HG03521 (cell line): ENCODE measurements at regions not wholly inside any gene's neighbourhood (a gene's known extent, or its start where the extent isn't known, plus 50 kb on each side); places are given as distances from the start of the nearest gene placed in this dataset.

Source experiments
- ATAC-seq: cut with Tn5 transposase; IDR thresholded peaks from one replicate; pipeline ENCODE4 v1.9.1; 2021; ENCODE audit warnings: mild to moderate bottlenecking, moderate library complexity; ENCODE audit not compliant: unreplicated experiment

DNA sequence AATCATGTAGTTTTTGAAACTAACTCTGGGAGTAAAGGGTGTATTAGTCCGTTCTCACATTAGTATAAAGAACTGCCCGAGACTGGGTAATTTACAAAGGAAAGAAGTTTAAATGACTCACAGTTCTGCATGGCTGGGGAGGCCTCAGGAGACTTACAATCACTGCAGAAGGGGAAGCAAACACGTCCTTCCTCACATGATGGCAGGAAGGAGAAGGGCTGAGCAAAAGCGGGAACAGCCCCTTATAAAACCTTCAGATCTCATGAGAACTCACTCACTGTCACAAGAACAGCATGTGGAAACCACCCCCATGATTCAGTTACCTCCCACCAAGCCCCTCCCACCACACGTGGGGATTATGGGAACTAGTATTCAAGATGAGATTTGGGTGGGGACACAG is 256.5 kb upstream of the TNRC6C start:
- no peak for ATAC-seq

DNA sequence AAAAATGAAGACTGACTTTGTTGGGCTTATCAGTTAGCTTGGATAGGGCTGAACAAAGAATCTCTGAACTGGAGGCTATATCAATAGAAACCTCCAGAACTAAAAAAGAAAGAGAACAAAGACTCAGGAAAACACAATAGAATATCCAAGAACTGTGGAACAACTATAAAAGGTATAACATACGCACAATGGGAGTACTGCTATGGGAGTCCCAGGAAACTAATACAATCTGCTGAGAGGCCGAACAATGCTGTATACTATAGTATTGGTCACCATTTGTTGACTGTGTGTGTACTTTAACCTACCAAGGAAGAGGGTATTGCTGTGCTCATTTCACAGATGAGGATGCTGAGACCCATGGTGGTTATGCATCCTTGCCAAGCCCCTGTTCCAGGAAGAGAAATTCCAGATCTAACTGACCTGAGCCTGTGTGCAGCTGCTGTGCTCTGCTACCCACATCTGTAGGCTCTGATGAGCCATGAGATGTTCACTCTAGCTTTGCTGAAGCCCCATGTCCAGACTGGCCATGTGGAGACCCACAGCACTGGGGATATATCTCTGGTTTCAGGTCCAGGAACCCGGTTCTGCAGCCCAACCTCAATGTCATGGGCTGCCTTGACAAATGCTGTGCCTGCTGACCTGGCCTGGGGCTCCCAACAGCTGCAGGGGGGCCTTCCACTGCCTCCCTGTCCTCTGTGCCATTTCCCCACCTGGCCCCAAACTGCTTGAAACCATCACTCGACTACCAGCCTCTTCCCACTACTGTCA is 254.3 kb upstream of the TNRC6C start:
- no peak for ATAC-seq

DNA sequence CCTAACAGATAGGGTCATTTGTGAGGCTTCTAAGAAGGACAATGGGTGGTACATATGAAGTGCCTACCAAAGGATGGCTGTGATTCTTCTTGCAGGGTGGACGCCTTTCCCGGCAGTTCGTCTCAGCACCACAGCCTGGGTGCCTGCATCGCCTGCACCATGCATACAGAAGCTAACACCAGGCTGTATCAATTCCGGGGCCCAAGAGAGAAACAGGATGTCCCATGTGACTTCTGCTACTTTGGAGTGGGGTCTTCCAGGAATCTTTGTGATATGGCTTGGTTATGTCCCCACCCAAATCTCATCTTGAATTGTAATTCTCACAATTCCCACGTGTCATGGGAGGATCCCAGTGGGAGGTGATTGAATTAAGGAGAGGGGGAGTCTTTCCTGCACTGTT is 251.6 kb upstream of the TNRC6C start:
- no peak for ATAC-seq

DNA sequence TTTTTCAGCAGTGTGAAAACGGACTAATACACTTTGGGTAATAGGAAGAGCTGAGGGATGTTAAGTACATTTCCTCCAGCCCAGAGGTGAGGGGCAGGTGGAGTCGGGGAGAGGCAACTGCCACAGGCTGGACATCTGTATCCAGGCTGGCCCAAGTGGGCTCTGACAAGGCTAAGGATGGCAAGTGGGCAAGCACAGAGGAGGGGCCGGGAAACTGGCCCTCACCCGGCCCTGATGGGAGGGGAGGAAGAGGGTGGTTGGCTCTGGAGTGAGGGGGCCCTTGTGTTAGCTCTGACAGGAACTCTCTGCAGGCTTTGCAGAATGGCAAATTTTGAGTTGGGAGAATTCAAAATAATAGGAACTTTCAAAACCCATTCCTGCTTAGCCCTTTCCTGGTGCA is 251.0 kb upstream of the TNRC6C start:
- no peak for ATAC-seq

DNA sequence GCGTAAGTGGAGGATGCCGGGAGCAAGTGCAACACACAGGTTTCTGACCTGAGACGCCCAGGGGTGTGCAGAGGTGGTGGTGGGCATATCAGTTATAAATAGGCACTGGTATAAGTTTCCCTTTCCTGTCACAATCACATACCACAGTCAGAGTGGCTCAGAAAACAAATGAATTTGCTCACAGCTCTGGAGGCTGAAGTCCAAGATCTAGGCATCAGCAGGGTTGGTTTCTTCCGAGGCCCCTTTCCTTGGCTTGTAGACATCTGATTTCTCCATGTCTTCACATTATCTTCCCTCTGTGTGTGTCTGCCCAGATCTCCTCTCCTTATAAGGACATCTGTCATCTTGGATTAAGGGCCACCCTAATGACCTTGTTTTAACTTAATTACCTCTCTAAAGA is 250.5 kb upstream of the TNRC6C start:
- ATAC-seq, result no peak

DNA sequence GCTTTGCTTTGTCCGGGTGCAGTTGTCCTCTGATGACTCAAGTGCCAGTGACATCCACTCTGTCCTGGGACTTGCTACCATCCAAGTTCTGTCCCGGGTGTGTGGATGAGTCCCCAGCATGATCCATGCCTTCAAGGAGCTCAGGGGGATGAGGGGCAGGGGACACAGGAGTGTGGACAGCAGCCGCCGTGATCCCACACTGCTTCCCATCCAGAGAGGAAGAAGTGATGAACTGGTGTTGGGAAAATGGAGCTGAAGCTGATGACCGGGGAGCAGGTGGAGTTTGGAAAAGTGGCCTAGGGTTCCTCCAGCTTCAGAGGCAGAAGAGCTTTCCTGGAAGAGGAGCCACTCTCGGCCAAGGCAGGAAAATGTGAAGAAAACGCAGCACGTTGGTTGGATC is 249.6 kb upstream of the TNRC6C start:
- no peak for ATAC-seq

DNA sequence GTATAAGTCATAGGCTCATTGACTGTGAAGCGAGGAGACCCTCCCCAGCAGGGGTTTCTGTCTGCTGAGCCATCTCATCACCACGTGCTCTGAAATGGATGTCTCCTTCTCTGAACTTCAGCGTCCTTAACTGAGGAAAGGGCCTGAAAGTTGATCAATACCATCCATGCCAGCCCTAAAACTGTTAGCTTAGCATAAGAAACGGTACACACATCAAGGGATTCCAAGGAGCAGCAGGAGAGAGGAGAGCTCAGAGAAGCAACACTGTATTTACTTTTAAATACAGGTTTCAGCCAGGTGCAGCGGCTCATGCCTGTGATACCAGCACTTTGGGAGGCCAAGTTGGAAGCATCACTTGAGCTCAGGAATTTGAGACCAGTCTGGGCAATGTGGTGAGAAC is 248.9 kb upstream of the TNRC6C start:
- no peak for ATAC-seq

DNA sequence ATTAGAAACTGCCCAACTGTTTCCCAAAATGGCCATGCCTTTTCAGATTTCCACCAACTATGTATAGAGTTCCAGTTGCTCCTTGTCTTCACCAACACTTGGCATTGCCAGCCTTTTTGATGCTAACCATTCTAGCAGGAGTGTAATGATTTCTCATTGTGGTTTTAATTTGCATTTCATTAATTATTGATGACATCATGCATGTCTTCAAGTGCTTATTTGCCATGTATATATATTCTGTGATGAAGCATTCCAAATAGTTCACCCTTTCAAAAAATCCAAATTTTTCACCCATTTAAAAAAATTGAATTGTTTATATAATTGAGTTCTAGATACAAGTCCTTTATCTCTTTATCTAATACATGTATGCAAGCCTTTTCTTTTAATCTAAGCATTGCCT is 245.9 kb upstream of the TNRC6C start:
- ATAC-seq, result no peak

DNA sequence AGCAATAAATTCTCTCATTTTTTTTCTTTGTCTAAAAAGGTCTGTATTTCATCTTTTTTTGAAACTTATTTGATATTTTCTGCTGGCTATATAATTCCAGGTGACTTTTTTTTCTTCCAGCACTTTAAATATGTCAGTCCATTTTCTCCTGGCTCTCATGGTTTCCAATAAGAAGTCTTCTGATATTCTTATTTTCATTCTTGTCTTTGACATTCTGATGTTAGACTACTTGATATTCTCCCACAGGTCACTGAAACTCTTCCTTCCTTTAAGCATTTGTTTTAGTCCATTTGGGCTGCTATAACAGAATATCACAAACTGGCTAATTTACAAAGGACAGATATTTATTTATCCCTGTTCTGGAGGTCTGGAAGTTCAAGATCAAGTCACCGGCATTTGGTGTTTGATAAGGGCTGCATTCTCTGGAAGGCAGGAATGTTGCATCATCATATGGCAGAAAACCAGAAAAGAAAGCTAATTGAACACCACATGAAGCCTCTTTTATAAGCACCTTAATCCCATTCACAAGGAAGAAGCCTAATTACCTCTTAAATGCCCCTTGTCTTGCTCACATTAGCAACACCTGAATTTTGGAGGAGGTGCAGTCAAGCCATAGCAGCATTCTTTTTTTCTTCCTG is 242.1 kb upstream of the TNRC6C start:
- no peak for ATAC-seq

DNA sequence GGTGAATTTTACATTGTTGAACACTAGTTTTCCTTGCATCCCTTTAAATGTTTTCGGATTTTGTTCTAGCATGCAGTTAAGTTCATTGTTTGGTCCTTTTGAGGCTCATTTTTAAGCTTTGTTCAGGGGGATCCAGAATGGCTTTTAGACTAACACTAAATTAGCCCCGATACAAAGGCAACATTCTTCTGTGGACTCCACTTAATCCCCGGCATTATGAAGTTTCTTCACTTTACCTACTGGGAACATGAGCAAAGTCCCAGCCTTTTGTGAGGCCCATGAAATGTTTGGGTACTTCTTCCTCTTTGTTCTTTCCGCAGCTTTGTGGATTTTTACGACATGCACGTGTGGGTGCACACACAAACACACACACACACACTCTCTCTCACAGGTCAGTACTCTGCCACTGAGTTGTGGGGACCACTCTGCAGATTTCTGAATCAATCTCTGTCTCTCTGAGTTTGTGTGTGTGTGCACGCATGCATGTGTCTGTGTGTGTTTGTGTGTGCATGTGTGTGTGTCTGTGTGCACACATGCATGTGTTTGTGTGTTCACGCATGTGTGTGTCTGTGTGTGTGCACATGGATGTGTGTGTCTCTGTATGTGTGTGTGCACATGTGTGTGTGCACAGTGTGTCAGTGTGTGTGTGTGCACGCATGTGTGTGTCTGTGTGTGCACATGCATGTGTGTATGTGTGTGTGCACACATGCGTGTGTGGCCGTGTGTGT is 240.4 kb upstream of the TNRC6C start:
- no peak for ATAC-seq

DNA sequence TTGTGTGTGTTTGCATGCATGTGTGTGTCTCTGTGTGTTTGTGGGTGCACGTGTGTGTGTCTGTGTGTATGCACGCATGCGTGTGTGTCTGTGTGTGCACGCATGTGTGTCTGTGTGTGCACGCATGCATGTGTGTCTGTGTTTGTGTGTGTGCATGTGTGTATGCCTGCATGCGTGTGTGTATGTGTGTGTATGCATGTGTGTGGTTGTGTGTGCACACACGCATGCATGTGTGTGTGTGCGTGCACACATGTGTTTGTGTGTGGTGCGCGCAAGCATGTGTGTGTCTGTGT is 239.9 kb upstream of the TNRC6C start:
- ATAC-seq, result no peak

DNA sequence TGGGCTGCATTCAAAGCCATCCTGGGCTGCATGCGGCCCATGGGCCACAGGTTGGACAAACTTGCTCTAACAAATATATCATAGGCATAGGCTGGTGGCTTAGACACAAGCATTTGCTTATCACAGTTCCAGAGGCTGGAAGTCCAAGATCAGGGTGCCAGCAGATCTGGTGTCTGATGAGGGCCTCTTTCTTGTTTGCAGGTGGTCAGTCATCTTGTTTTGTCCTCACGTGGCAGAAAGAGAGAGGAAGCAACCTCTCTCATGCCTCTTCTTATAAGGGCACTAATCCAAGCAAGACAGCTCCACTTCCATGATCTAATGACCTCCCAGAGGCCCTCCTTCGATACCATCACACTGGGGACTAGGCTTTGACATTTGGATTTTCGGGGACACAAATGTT is 238.7 kb upstream of the TNRC6C start:
- no peak for ATAC-seq

DNA sequence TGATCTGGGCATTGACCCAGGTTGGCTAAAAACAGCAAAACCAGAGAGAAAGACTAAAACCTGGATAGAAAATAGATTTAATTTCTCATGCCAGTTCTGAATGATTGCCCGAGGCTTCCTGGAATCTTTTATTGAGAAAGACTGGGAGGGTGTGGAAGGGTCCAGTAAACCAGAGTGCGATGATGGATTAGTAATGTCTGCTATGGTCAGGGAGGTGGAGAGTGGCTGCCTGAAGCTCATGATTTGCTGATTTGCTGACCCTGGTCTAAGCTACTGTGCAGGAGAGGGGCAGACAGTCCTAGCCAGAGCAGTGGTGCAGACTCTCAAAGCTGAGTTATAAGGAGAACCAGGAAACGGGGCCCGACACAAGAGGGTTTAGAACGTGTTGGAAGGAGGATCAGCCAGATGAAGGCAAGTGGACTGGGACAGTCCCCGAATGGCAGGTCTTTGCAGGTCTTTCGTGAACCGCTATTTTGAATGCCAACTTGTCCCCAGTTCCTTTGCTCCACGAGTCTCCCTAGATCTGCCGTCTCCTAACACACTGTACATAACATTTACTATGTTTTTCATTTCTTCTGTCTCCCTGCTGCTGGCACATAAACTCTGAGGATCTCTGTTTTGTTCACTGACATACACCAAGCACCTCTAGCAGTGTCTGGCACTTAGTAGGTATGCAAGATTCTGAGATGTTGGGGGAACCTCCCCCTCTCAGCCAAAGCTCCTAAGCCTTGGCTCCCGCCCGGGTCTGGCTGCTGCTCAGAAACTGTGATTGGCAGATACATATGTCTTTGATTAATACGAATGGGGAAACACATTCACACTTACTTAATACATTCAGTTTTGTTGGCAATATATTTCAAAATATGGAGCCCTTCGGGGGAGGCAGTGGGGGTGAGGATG is 237.3 kb upstream of the TNRC6C start:
- no peak for ATAC-seq

DNA sequence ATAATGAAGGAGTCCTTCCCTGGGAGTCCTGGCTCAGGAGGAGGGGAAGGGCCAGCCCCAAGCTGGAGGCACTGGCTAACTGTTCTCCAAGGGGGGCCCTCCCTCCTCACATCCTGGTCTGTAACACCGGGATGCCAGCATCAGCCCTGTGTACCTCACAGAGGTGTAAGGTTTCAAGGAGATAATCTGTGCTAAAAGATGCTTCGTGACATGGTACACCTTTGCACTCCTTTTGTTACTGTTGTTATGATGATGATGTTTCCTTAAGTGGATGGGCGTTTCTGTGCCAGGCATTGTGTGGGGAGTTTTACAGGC is 236.7 kb upstream of the TNRC6C start:
- no peak for ATAC-seq

DNA sequence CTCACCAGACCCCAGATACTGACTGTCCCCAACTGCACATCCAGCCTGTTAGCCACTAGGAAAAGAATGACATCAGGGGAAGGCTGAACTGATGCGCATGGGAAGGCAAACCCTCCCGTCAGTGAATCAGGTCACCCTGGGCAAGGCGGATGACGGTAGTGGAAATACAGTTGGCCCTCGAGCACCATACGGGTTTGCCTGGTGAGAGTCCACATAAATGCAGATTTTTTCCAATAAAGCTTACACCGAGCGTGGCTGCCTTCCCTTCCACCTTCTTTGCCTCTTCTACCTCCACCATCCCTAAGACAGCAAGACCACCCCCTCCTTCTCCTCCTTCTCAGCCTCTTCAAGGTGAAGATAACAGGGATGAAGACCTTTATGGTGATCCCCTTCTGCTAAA is 236.1 kb upstream of the TNRC6C start:
- ATAC-seq, result no peak

DNA sequence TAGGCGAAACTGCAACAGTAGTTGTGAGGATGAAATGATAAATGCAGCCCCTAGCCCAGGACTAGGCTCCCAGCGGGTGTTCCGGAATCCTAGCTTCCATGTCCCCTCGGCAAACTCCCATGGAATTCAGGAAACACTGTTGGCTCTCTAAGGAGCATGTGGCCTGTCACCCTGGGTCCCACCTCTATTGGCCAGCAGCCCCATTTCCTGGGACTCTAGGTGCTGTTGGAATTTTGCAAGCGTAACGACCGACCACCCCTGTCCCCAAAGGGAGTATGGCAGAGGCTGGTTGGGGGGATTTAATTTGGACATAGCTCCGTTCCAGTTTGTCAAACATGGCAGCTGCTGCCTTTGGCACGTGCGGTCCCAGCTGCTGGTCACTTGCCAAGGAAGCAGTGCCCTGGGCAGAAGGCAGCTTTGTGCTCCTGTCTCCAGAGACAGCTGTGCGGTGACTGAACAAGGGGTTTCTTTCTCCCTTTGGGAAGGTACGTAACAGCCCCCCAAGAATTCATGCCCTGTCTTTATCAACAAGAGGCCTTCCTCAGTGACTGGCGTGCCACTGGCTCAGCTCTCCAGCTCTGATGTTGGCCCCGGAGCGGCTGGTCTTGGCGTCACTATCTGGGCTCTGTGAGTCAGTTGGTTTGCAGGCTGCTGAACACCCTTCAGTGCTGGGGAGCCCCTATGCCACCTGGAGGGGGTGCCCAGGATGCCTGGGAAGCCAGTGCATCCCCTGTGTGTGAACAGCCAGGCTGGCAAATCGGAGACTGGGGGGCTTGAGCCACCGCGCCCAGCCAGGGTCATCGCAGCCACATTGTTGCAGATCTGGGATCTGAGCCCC is 235.2 kb upstream of the TNRC6C start:
- no peak for ATAC-seq

DNA sequence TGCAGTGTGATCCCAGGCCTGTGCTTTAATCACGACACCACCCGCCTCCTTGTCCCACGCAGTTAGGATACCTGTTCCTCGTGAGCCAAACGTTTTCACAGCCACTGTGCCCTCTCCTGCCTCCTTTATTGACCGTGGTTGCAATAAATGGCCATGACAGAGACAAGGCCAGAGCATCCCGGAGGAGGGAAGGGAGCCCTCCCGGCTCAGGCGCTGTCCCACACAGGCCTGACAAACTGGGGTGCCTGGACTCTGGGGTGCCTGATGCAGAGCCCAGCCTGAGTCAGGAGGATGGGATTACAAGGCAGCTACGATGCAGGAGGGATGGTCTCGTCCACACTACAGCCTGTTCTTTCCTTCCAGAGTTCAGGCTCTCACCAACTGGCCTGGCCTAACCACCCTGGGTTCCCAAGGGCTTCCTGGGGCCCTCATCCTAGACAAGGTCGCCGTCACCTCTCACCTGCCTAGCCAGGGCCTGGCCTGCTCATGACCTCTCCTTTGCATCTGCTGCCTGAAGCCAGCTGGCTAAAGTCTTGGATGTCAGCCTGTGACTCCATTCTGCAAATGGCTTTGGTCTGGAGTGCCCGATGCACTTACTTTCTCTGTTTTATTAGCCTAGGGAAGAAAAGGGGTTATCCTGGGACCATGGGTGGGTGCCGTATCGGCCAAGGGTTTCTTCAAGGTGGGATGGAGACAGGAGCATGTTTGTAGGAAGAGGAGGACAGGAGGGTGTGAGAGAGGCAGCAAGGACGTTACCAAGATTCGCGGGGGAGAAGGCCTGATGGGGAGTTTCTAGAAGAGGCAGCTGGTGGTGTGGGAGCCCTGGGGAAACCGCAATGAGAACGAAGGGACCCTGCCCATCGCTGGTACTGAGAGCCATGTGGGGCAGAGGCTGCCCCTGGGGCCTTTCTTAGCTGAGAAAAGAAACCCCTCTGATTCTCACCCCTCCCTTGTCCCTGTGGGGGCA is 234.3 kb upstream of the TNRC6C start:
- no peak for ATAC-seq

DNA sequence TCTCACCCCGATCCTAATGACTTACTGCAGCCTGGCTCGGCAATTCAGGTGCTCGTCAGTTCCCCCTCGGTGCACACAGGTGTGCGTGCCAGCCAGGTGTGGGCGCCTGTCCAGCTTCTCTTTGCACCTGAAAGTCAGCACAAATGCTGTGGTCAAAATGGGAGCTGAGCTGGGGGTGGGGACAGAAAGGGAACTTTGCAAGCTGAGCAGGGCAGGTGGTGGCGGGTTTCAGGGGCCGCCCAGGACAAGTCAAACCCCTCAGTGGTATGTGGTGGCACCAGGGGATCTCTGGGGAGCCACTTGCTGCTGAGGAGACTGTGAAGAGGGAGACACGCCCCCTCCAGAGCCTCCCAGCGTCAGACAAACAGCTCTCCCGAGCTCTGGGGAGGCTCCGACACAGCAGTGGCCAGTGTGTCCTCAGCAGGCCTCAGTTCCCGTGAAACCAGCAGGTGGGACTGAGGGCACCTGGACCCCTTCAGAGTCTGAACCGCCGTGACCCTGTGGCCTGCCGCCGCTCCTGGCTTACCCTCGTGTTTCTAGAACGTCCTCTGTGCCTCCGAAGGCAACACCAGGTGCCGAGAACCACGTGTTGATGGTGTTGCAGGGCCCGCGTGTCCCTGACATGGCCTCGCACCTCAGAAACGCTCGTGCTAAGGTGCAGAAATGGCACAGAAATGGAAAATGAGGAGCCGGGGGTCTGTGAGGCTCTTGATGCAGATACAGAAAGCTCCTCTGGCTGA is 233.5 kb upstream of the TNRC6C start:
- ATAC-seq, result no peak

DNA sequence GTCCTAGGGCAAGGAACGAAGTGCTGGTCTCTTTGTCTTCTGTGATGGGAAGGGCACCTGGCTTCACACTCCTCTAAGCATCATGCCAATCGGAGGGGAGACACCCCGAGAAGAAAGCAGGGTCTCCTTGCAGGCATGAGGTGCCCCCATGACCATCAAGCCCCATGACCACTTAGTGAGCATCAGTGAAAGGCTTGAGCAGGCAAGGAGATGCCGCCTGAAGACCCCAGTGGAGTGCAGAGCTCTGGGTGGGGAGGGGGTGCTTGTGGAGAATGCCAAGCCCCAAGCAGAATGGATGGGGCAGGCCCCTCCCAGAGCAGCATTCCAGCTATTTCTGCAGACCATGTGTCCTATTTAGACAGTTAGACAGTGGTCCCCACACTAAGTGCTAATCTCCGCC is 232.7 kb upstream of the TNRC6C start:
- no peak for ATAC-seq
